D341Med (cell line): ENCODE measurements at regions not wholly inside any gene's neighbourhood (a gene's known extent, or its start where the extent isn't known, plus 50 kb on each side); places are given as distances from the start of the nearest gene placed in this dataset.

Source experiments
- DNase-seq: peaks from one replicate; pipeline ENCODE4 v3.0.0; 2012; ENCODE audit warnings: low spot score

DNA sequence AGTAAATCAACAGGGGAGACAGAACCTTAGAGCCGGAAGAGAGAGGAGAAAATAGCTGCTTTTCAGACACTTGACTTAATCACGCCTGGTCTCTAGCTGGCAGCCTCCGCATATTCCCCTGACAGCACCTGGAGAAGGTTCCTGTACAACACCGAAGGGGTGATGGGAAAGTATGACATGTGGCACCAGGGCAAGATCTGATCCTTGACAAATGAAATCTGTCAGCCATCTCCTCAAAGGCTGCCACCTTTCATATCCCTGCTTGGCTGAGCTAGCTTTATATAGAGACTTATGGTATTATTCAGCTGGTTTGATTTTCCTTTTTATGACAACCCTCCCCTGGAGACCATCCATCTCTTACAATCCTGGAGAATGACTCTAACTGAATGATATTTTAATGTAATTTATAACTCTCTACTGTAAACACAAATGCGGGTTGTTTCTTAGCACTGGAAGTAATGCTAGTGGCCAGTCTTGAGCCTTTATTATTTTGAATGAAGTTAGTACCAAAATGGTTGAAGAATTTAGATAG is 1205.3 kb upstream of the CDH8 start:
- DNase-seq = no peak

DNA sequence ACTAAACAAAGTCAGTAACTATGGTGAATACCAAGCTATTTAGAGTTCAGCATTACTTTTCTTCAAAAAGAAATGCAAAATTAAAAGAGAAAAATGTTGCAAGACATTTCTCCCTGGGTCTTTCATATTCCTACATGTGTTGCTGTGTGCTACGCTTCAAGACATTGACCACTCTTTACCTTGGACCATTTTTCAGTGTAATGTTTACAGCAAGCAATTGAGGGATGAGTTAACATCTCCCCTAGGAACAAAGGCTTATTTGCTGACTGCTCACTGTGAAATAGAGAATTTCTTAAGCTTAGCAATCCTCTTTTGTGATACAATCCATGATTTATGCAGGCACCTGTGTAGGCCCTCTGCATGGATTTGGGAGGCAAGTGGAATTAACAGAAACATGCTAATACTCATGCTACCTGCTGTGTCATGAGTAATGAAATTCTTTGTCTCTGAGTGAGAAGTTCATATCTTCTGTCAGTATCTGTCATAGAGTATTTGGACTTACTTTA is 1202.9 kb upstream of the CDH8 start:
- no peak for DNase-seq

DNA sequence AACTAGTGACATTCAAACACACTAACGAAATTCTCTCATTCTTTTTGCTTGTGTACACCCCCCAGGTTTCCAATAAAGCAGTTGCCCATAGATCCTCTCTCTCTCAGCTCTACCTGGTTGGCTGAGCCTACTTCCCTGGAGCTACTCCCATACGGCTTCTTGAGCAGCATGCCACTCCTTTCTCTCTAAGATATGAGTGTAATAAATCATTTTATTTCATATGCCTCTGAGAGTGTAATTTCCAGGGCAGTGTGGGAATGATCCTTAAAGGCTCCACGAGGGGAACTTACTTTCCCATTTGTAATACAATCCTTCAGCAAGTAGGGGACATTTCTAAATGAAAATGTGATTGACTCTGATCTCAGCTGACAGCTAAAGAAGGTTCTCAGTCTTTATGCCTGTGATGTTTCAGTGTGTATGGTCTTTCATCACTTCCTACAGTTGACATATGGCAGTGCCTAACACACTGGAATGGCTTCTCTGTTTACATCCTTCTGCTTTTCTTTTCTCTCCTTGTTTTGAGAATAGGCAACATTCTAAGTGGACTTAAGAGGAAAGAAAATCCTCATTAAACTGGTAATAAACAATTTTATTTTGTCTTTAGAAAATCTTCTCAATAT is 1194.3 kb upstream of the CDH8 start:
- DNase-seq = no peak

DNA sequence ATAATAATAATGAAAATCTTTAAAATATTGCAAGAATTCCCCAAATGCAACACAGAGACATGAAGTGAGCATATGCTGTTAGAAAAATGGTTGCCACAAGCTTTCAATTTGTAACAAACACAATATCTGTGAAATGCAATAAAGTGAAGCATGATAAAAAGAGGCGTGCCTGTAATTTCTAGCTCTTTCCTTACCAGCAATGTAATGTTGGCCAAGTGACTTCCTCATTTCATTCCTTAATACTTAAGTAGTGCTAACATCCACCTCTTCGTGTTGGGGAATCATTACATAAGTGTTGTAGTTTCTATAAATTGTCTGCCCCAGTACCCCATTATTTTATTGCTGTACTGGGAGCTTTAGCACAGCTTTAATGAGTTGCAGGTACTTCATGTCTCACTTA is 1192.0 kb upstream of the CDH8 start:
- DNase-seq = no peak

DNA sequence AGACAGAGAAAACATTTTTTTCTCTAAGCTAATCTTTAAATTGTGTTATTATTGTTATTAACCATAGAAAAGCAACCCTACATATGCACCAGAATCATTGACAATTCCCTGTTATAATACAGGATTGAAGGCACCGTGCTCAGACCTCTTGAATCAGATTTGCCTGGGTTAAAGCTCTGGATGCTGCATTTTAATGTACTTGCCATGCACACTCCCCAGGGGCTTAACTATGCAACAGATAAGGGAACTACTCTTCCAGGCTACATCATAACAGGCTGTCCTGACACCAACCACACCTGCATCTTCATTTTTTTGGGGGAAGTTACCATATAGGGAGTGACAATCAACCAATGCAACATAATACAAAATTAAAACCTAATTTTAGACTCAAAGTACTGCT is 1187.6 kb upstream of the CDH8 start:
- DNase-seq = no peak

DNA sequence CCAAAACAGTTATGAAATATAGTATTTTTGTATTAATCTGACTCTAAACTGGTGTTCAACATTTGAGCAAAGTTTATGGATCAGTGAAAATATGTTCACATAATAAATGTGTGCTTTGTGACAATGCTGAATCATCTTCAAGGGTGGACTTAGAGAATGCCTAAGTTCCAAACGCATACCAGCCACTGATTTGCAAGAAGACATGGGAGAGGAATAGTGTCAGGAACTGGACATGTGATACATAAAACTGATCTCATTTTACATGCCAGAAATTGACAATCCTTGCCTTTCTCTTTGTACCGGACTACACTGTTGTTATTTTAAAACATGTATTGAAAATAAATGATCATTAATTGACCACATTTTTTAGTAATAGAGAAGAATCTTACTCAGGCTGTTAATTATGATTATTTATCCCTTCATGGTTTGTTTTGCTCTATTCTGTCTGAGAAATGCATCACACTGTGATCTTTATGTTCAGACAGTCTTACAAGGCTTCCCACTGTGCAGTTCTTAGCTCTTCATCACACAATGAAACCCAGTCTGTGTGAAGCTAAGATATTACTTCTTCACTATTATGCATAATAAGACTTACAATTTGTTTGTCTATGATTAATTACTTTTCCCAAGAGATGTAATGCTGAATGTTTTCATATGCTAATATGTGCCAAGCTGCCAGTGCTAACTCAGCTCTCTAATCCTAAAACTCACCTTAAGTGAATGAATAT is 1180.6 kb upstream of the CDH8 start:
- DNase-seq = no peak

DNA sequence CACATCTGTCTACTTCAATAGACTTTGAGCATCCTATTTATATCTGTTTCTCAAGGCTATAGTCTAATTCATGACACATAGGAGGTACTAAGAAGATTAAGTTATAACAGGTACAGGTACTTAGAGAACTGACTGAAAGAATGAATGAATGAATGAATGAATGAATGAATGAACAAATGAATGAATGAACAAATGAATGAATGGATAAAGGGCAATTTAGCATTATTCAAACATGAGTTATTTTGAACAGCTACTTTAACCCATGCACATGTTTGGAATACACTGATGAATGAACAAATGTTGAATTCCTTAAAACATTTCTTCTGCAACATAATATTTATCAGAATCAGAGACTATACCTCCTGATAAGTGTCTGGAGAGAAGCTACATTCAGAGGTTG is 1165.6 kb upstream of the CDH8 start:
- no peak for DNase-seq

DNA sequence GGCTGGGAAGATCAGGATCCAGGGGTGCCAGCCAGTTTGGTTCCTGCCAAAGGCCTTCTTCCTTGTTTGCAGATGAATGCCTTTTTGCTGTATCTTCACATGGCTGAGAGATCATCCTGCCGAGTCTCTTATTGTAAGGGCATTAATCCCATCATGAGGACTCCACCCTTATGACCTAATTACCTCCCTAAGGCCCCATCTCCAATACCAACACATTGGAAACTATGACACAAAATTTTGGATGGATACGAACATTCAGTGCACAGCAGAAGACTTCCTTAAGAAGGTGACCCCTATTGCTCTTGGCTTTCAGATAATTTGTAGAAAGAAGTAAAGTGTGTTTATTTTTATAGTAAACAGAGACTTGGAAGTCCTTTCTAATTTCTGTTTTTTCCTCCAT is 1164.7 kb upstream of the CDH8 start:
- no peak for DNase-seq

DNA sequence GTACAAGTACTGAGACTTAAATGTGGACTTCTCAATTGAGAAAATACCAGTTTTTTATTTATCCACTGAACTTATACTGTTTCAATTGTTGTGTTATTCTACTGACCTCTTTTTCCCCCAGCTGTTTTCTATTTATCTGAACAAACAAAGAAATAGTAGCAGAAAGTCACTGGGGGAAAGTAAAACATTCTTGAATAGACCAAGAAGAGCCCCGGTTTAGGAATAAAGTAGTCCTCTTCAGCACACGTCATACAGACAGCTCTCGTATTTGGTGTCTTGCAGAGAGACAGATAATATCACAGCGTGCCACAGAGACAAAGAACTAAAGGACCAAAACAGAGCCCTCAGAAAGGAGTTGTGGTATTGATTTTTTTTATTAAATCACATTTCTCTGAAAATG is 1159.1 kb upstream of the CDH8 start:
- no peak for DNase-seq

DNA sequence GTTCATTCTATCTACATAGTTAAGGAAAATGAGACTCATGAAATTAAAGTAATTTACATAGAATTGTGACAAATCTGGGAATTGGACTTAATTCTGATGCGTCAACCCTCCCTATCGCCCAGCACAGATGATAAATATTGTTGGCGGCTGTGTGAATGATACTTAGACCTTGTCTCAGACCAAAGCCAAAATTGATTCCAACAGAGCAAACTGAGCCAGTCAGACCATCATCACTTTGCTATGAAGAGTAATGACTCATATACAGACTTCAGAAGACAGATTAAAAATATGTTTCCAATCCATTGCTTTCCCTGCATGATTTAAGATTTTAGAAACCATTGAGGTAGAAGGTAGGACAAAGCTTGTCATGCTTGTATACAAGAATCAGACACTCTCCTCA is 1156.7 kb upstream of the CDH8 start:
- DNase-seq = no peak

DNA sequence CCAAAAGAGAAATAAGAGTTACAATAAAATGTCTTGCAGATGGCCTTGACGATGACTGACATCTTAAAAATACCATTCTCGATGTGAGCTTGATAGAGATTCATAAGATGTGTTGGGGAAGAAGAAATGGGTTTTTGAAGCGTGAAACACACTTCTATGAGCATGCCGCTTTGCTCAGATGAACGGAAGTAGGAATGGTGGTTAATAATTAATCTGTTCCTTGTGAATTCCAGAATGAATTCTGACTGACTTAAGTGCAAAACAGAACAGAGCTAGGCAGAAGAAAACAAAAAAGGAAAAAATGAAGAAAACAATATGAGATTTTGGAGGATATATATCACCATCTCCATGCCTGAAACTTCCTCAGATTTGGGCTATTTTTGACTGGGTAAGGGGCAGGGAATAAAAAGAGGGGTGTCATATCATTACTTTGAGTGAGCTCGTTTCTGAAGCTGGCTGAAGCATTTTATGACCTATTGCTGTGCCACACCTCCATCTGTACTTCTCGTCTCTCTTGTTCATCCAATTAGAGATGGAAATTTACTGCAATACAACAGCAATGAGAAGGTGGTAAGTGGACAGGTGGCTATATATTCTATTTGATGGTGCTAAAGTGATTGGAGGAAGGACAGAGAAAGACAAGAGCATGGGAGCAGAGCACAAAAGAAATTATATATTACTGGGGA is 1152.0 kb upstream of the CDH8 start:
- no peak for DNase-seq

DNA sequence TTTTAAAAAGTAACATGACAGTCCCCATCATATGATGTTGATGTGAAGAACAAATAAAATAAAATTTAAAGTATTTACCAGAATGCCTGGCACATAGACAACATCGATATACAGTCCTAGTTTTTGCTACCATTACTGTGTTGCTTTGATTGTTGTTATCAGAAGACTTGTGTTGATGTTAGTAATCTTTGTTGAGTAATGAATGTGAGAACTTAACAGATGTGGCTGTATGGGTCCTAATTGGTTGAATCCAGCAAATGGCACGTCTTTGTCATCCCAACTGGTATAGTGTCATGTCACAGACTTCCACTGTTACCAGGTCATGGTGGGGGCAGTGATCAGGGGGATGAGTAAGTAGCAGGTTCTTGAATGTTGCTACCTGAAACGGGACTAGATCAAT is 1151.4 kb upstream of the CDH8 start:
- no peak for DNase-seq

DNA sequence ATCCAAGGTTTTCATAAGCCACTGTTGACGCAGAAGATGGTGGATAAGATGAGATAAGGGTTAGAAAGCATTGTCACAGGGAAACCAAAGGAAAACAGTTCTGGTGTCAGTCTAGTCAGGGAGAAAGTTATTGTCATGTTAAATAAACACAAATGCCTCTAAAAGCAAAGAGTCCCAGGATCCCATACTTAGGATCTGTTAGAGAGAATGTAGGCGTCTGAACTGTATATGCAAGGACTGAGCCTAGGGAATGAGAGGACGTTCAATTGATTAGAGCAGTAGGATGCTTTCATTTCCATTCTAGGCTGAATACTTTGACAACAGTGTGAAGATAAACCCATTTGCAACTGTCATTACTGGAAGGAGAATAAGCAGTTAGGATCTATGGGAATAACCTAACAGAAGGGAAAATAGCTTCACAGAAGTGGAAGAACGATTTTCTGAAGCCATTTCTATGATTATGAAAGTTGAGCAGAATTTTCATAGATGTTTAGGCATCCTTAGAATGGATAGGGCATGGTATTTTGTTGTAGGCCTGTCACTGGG is 1149.1 kb upstream of the CDH8 start:
- no peak for DNase-seq

DNA sequence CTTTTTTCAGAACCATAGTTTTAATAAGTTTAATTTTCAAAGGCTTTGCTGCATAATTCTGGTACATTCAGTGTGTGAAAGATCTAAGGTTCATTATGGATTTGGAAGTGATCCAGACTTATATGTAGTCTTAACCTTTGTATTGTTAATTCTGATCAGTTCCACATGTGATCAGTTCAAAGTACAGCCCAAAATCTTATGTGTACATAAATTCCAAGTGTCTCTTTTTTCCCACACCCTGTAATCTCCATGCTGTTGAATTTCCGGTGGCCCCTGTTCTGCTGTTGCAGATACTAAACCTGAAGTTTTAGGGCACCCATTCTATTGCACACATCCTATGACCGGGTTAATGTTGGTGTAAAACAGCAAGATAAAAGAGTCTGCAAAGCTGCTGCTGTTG is 1147.5 kb upstream of the CDH8 start:
- DNase-seq = no peak

DNA sequence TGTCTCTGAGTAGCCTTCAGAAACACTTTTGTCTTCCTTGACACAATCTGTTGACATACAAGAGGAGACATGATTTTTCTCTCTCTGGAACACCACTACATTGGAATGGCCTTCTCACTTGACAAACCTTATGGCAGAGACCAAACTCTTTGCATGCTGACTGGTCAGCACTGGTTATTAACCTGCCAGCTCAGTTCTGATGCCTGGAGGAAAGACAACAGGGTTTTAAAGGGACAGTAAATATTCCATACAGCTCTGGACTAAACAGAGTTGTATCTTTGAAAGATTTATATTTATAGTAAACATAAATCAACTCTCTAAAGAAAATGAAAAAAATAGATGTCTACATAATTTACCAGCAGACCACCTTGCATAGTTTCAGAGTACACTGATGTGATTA is 1139.1 kb upstream of the CDH8 start:
- no peak for DNase-seq

DNA sequence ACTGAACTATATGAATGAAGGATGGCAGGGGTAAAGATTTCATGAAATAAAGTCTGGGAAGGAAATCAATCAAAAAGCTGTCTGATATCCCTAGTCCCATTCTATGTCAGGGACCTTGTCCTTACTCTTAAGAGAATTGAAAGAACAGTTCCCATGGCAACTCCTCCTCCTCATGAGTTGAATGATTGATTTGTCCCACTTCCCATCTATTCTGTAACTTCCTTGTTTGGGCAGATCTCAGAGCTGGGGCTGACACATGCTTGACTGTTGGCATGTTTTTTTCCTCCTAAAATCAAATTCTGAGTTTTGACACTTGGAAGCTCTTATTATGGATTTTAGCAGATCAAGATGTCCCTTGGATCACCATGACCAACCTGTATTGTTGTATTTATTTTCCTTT is 1138.6 kb upstream of the CDH8 start:
- no peak for DNase-seq

DNA sequence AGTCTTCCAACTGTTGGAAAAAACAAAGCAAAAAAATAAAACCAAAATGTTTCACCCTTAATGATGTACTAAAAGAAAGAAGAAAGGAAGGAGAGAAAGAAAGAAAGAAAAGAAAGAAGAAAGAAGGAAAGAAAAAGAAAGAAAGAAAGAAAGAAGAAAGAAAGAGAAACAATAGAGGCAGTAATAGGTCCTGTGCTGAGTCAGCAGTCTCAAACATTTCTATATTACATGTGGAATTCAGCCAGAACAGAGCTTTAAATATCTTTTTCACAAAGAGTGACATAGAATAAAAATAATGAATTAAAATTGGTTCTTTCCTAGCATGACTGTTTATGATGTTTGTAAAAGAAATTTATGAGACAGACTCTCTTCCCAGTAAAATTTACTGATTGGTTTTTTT is 1135.3 kb upstream of the CDH8 start:
- DNase-seq = no peak

DNA sequence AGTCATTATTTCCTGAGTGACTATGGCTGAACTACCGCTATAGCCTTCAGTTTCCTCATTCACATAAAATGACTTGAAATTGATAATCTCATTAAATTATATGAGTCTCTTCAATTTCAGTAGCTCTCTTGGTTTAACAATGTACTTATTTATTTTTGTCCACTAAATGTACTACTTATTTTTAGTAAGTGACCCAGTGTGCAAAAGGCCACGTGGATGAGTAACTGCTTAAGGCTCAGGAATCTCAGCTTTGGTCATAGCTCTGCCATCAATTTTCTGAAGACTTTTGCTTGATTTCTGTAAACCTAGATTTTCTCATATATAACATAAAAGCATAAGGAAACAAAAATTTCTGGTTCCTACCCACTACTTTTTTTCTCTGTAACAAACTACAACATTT is 1132.9 kb upstream of the CDH8 start:
- DNase-seq = no peak

DNA sequence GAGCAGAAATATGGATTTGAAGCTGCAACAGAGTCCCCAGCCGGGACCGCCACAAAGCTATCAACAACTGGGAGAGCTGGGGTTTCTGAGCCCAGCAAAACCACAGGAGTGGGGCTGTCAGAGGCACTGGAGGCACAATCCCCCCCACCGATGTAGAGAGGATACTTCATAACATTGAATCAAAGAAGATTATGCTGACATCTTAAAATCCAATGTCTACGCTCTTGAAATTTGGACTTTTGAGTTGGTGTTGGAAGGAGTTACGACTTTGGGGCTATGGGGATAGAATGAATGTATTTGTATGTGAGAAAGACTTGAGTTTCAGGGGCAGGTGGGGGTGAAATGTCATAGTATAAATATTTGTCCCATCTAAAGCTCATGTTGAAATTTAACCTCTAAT is 1121.6 kb upstream of the CDH8 start:
- no peak for DNase-seq

DNA sequence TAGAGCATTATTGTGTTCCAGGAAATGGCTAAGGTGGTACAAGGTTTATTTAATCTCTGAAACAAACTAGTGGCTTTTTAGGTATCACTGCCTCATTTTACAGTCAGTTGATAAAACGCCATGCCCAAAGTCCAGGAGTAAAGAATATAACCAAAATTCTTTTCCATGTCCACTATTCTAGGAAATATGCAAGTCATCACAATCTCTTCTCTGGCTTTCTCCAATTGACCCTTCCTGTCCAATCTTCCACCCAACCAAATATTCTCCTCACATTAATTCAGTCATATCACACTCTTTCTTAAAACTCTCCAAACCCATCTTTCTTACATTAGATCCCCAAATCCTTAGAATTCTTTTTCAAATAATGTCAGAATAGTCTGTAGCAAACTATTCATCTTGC is 1110.0 kb upstream of the CDH8 start:
- DNase-seq = no peak

DNA sequence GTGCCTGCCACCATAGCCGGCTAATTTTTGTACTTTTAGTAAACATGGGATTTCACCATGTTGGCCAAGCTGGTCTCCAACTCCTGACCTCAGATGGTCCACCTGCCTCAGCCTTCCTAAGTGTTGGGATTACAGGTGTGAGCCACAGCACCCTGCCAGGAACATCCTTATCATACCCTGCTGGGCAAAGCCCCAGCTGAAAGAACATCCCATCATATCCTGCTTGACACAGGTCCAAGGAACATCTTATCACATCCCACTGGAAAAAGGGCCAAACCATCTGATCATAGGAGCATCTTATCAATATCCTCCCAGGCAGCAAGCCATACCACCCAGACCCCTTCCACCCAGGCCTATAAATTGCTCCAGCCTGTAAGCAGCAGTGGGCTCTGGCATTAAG is 1109.2 kb upstream of the CDH8 start:
- no peak for DNase-seq

DNA sequence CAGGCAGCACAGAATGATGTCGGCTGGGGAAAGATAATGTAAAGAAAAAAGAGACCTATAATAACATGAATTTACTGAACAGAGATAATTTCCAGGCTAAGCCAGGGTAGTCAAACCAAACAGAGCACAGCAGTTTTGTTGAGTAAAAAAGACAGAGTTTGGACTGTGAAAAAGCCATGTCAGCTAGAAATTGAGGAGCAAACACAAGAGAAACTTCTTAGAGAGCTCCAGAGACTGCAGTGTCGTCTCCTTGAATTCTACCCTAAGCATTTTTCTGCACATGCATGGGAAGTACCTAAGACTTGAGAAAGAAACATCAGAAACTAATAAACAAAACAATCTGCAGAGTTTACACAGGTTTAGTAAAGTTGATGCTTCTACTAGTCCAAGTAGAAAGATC is 1098.8 kb upstream of the CDH8 start:
- DNase-seq = no peak

DNA sequence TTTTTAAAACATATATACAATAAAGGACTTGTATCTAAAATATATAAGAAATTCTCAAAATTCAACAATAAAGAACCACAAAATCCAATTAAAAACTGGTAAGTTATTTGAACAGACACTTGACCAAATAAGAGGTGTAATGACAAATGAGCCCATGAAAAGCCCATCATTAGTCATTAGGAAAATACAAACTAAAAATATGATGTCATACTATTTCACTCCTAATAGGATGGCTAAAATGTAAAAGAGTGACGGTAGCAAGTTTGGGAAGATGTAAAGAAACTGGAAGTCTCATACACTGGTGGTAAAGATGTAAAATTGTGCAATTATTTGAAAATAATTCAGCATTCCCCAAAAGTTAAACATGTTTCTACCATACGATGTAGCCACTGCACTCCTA is 1095.3 kb upstream of the CDH8 start:
- DNase-seq = no peak
